ENCODE measurements at regions not wholly inside any gene's neighbourhood (a gene's known extent, or its start where the extent isn't known, plus 50 kb on each side); places are given as distances from the start of the nearest gene placed in this dataset.
"Not testable (repeated sequence)": the region's sequence is repeated elsewhere in the genome, so short reads cannot be mapped to it uniquely, and the experiment has no call there.

- no peak for DNase-seq (ENCODE audit: low read depth)
These were observed 519.4 kb upstream of the ZNF337 start for GRCh38 chr20:26216025-26216424.

DNA sequence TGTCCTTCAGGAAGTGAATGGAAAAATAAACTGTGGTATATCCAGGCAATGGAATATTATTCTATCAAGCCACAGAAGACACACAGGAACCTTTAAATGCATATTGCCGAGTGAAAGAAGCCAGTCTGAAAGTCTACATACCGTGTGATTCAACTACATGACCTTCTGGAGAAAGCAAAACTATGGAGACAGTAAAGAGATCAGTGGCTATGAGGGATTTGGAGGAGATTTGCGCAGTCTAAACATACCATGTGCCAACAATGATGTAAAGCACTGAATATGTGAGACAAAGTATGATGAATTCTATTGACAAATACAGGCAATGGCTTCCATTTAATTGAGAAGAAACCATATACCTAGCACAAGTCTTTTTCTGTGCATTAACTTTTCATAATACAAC is 518.3 kb upstream of the ZNF337 start:
- DNase-seq (ENCODE audit: low read depth): no peak

DNA sequence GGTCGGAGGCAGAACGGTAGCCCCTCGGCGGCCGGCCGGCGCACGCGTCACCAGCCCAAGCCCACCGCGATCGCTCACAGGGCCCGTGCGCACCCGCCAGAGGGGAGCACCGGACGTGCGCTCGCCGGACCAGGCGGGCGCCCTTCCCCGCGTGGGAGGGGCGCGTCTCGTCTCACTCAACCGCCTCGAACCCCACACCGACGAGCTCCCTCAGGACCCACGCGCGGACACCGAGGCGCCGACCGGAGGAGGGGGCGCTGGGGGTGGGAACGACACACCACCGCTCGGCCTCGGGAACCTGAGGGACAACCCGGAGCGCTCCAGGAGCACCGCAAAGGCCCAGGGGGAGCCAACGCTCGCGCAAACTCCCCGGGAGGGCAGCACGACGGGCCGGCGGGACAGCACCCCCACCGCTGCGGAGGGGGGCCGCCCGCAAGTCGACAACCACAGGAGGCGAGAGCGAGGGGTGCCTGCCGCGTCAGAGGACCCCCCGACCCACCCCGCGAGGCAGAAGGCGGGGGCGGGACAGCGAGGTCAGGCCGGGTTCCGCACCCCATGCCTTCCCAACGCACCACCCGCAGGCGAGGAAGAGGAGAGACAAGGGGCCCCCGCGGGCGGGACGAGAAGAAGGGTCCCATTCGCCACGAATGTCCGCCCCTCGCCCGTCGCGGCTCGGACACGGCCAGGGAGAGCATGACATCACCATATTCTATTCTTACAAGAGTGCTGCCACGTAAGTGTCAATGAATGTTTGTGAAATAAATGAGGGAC is 512.7 kb upstream of the ZNF337 start:
- no peak for DNase-seq (ENCODE audit: low read depth)

DNA sequence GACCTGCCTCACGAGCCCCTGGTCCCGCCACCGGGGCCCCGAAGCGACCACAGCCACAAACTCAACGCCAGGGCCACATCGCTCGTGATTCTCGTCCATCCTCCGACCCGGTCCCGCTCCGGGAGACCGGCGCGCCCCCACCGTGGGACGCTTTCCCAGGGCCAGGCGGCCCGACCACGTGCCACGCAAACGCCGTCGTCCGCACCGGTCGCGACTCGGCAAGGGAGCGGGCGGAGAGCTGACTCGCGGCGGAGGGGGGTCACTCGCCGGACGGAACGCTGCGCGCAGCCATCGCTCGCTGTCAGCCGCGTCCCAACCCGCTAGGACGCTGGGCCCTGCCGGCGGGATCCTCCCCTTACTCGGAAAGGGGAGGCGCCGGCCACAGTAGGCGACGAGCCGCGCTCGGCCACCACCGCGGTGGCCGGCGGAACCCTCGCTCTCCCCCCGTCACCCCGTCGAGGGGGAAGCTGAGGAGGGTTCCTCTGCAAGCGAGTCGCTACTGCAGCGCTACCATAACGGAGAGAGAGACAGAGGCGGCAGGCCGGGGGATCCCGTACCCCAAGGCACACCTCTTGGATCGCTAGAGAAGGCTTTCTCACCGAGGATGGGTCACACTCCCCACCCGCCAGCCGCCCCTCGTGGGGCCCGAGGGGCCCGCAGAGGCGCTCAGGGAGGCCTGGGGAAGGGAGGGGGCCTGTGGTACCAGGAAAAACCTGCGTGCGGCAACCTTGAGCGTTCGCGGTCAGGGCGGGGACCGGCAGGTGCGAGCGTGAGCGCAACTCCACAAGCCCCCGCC is 511.8 kb upstream of the ZNF337 start:
- DNase-seq (ENCODE audit: low read depth): no peak

DNA sequence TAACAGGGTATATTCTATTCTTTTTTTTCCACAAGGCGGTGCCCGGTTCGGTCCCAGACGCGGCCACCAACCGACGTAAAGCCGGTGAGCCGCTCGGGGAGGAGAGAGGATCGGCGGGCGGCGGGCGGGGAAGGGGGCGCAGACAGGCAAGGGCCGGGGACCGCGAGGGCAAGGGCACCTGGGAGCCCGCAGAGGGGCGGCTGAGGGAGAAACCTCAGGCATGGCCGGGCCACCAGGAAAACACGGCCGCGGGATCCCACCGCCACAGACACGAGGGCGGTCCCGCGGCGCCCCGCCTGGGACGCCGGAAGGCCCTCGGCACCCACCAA is 511.3 kb upstream of the ZNF337 start:
- not testable (repeated sequence) for DNase-seq (ENCODE audit: low read depth)

DNA sequence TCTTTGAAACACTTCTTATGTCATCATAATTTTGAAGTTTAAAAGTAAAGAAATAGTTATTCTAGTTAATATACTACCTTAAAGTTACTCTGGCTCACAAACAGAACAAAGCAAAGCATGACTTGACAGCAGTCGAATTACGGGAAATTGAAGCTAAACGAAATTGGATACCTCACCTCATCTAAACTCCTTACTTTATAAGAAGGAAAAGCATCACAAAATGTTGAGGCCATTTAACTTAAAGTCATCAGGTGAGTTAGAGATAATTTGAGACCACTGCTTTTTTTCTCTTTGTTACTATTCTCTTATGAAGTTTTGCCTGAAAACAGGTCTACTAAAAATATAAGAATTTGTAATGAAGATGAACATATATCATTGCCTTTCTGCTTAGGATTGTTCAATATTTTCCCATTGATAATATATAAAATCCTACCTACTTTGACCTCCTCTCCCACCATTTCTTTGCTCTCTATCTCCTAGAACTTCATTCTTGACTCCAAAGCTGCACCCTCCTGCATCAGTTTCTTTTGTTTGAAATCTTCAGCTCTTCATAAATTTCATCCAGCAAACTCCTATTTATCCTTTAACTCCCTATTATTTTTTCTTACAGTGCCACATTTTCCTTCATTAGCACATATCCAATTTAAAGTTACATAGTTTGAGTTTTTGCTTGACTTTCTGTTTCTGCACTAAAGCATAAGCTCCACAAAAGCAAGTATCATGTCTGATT is 510.7 kb upstream of the ZNF337 start:
- no peak for DNase-seq (ENCODE audit: low read depth)

DNA sequence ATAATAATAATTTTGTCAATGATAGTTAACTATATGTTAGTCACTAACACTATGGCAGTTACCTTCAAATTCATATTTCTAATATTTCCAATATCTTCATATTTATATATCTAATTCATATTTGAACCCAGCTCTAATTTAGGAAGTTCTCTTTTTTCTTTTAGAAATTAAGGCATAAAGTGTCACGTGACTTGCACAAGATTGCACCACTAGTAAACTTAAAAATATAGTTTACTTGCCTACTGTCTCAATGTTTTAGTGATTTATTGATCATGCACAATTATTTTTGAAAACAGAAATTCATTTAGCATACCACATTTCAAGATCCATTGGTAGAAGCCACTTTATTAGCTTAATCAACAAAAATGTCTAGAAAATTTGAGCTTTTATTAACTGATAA is 508.7 kb upstream of the ZNF337 start:
- no peak for DNase-seq (ENCODE audit: low read depth)

- DNase-seq (ENCODE audit: low read depth): not testable (repeated sequence)
These were observed 504.4 kb upstream of the ZNF337 start for GRCh38 chr20:26201026-26201425.

DNA sequence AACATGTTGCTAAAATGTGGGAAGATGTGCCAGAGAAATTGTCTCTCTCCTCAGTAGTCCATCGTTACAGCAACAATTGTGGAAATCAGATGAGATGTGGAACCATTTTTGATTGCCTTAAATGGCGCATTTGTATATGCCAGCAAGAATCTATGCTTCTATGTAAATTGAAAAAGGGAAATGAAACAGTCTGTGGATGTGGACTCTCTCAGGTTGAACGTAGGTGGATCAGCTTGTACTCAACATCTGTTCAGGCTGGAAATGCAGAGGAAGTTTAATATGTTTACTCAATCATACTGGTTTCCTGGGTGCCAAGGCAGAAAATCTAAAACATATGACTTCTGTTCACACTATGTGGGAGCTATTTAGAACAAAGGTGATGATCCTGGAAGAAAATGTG is 490.7 kb upstream of the ZNF337 start:
- DNase-seq (ENCODE audit: low read depth): not testable (repeated sequence)

GRCh38 chr20:26183720-26184119 is 487.1 kb upstream of the ZNF337 start:
- DNase-seq (ENCODE audit: low read depth): not testable (repeated sequence)

DNA sequence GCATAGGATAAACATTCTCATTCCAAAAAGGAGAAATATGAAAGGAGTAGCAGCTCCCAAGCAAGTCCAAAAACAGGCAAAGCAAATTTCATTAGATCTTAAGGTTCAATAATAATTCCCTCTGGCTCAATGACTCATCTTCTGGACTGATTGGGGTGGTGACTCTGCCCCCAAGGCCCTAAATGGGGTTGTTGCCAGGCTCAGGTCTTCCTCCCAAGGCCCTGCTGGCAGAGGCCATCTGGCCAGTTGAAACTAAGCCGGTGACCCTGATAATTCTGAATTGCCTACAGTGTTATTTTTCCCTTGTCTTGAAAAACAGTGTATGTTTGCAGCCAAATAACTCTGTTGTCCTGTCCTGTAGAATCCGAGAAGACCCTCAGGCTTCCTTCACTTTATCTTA is 484.7 kb upstream of the ZNF337 start:
- not testable (repeated sequence) for DNase-seq (ENCODE audit: low read depth)

DNA sequence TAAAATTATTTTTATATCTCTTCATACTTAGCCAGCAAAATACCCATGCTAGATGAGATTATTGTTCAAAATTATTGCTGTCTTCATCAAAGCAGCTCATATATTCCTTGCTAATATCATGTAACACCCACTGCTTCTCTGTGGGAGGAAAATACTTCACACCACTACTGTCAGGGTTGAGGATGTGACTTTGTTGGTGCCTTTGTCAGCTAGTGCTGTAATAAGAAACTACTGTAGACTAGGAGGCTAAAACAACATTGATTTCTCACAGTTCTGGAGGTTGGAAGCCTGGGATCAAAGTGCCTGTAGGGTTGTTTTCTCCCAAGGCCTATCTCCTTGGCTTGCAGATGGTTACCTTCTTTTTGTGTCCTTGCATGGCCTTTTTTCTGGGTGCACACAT is 475.2 kb upstream of the ZNF337 start:
- DNase-seq (ENCODE audit: low read depth): not testable (repeated sequence)

GRCh38 chr20:26169506-26169905 is 472.9 kb upstream of the ZNF337 start:
- no peak for DNase-seq (ENCODE audit: low read depth)

DNA sequence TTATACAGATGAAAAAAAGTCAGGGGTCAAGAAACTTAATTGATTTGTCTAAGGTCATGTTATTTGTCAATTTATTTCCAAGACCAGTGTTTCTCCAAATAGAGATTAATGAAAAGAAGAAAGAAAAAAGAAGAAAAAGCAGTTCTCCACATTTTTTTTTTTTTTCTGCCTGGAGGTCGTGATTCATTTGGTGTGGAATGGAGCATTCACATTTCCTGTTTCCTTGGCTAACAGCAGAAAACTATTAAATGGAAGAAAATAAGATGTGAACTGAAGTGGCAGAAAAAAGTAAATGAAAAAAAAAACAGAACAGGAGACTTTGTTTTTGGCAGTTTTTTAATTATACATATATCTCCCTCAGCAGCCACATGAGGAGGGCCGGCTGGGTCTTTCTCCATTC is 470.8 kb upstream of the ZNF337 start:
- no peak for DNase-seq (ENCODE audit: low read depth)

GRCh38 chr20:26163890-26164289 is 467.2 kb upstream of the ZNF337 start:
- DNase-seq (ENCODE audit: low read depth): no peak

DNA sequence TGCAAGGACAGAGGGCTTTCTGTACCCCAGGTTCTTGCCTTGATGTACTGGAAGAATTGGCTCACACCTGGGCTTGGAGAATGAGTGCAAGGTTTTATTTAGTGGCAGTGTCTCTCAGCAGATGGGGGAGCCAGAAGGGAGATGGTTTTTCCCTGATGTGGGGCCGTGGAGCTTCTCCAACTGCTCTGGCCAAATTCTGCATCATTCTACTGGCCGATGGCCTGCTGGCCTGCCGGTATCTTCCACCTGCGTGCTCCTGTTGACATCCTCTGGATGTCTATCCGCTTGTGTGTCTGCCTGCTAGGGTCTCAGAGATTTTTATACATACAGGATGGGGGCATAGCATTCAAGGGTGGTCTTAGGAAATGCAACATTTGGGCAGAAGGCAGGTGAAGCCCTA is 466.5 kb upstream of the ZNF337 start:
- DNase-seq (ENCODE audit: low read depth): not testable (repeated sequence)

GRCh38 chr20:26161741-26162140 is 465.1 kb upstream of the ZNF337 start:
- not testable (repeated sequence) for DNase-seq (ENCODE audit: low read depth)

DNA sequence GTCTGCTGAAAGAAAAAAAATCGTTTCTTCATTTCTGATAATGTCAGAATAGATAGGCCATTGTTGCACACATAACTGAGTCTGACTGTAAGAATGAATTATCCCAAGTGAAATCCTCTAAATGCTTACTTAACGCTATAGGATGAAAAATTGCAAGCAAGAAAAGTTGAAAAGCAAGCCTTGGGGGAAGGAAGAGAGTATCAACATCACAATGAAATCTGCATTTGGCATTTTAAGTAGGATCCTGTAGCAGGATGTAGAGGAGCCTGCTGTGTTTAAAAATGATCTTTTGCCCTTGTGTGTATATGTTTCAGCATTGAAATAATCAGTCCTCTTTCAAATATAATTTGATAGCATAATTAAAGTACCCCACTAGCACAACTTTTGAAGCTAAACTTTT is 464.3 kb upstream of the ZNF337 start:
- DNase-seq (ENCODE audit: low read depth): not testable (repeated sequence)

- DNase-seq (ENCODE audit: low read depth): no peak
These were observed 457.6 kb upstream of the ZNF337 start for GRCh38 chr20:26154224-26154623.

- DNase-seq (ENCODE audit: low read depth): no peak
These were observed 438.9 kb upstream of the ZNF337 start for GRCh38 chr20:26135325-26136110.

- DNase-seq (ENCODE audit: low read depth): no peak
These were observed 438.0 kb upstream of the ZNF337 start for GRCh38 chr20:26134606-26135005.

- DNase-seq (ENCODE audit: low read depth): not testable (repeated sequence)
These were observed 437.1 kb upstream of the ZNF337 start for GRCh38 chr20:26133794-26134193.

All from T-helper 22 cell (primary cell).